H1 (cell line): ENCODE measurements at regions not wholly inside any gene's neighbourhood (a gene's known extent, or its start where the extent isn't known, plus 50 kb on each side); places are given as distances from the start of the nearest gene placed in this dataset.

Experiments used
- ATF2 ChIP-seq: IDR thresholded peaks from 2 replicates; pipeline ENCODE4 v1.6.1; 2012; ENCODE audit warnings: low read length, inconsistent platforms
- BCL11A ChIP-seq, 2 experiments: IDR thresholded peaks; one replicate each; pipeline ENCODE4 v1.6.1; 2011; ENCODE audit warnings: low read depth in 2 of 2, low read length in 2 of 2, mild to moderate bottlenecking in 2 of 2
- CBX5 ChIP-seq: fragments of 300-800, 300-1000 bp; sonication (generic); IDR thresholded peaks from 2 replicates; pipeline ENCODE4 v1.7.1; 2016; ENCODE audit warnings: antibody characterized with exemption, low read length, low read depth
- CREB1 ChIP-seq: IDR thresholded peaks from 2 replicates; pipeline ENCODE4 v1.6.1; 2012; ENCODE audit warnings: inconsistent platforms
- CTCF ChIP-seq, 3 experiments: IDR thresholded peaks; 1 replicate in 2 of 3; 2 replicates in 1 of 3; pipeline versions ENCODE4 v1.5.1 to v1.6.1; 2011; ENCODE audit warnings: low read length in 3 of 3, mild to moderate bottlenecking in 3 of 3, inconsistent platforms in 2 of 3, low read depth in 1 of 3, moderate library complexity in 1 of 3; ENCODE audit not compliant: insufficient read depth in 1 of 3; ENCODE audit errors: control extremely low read depth in 1 of 3
- EGR1 ChIP-seq: IDR thresholded peaks from 2 replicates; pipeline ENCODE4 v1.6.1; 2011; ENCODE audit warnings: low read depth, low read length, borderline replicate concordance
- EP300 ChIP-seq, 2 experiments: IDR thresholded peaks; 1 replicate in 1 of 2; 2 replicates in 1 of 2; pipeline ENCODE4 v1.6.1; 2011 to 2012; ENCODE audit warnings: low read depth in 2 of 2, low read length in 2 of 2, mild to moderate bottlenecking in 2 of 2, borderline replicate concordance in 1 of 2, inconsistent platforms in 1 of 2, moderate library complexity in 1 of 2
- GTF2F1 ChIP-seq: IDR thresholded peaks from 2 replicates; pipeline ENCODE4 v1.6.1; 2012; ENCODE audit warnings: low read depth, low read length, improper control_type of control experiment, borderline replicate concordance
- JUN ChIP-seq: IDR thresholded peaks from 2 replicates; pipeline ENCODE4 v1.6.1; 2011; ENCODE audit warnings: low read depth, mild to moderate bottlenecking, improper control_type of control experiment, low read length
- MAX ChIP-seq: IDR thresholded peaks from 2 replicates; pipeline ENCODE4 v1.6.1; 2012; ENCODE audit warnings: inconsistent platforms
- POLR2AphosphoS5 ChIP-seq: IDR thresholded peaks from 2 replicates; pipeline ENCODE4 v1.6.1; 2011; ENCODE audit warnings: low read depth, low read length
- SIX5 ChIP-seq: IDR thresholded peaks from 2 replicates; pipeline ENCODE4 v1.6.1; 2011; ENCODE audit warnings: mild to moderate bottlenecking, low read depth, low read length
- SP1 ChIP-seq: IDR thresholded peaks from 2 replicates; pipeline ENCODE4 v1.6.1; 2011; ENCODE audit warnings: low read depth, low read length
- TCF12 ChIP-seq: IDR thresholded peaks from 2 replicates; pipeline ENCODE4 v1.6.1; 2011; ENCODE audit warnings: low read depth, mild to moderate bottlenecking, low read length

DNA sequence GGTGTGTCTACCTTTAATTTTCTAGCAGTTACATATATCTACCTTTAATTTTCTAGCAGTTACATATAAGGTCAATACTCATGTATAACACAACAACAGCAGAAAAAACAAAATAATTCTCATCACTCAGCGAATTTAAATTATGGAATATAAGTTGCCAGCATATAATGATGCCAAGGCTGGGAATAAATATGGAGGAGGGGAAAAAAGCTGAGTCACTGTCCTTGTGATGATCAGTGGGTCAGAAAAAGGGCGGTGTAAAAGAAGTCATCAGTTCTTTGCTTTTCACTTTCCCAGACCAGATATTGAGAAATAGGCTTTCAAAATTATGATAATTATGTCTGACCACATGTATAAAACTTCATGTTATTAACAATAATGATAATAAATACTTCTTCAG lies 1471.7 kb downstream of the CDH8 start:
- TF ChIP-seq SP1 (no peak), POLR2AphosphoS5 (no peak), SIX5 (no peak), TCF12 (no peak), EP300 (IDR thresholded peaks at IDR 0.05; ENCODE audit: borderline replicate concordance in 1 of 2, low read depth in 2 of 2, low read length in 2 of 2) (no peak), CTCF (IDR thresholded peaks at IDR 0.05; ENCODE audit: control extremely low read depth in 1 of 3, insufficient read depth in 1 of 3, low read depth in 1 of 3, low read length in 3 of 3) (no peak), CBX5 (no peak), BCL11A (IDR thresholded peaks at IDR 0.05; ENCODE audit: low read depth in 2 of 2, low read length in 2 of 2) (no peak), JUN (no peak), ATF2 (no peak), CREB1 (no peak), MAX (no peak), EGR1 (no peak), GTF2F1 (no peak)
